Stimulated activated CD8-positive, alpha-beta memory T cell treated with anti-CD3 and anti-CD28 coated beads, Interleukin-7, amount 100 ng/mL, for 24 hours (primary cell): ENCODE measurements at regions not wholly inside any gene's neighbourhood (a gene's known extent, or its start where the extent isn't known, plus 50 kb on each side); places are given as distances from the start of the nearest gene placed in this dataset.

ENCODE experiments used
- DNase-seq: peaks from one replicate; pipeline ENCODE4 v3.0.0-alpha.2; 2020; ENCODE audit warnings: low read depth

GRCh38 chr1:207971331-207972219 lies 60.6 kb upstream of the CD34 start:
- no peak for DNase-seq

GRCh38 chr1:207970329-207971233 lies 59.7 kb upstream of the CD34 start:
- no peak for DNase-seq

GRCh38 chr1:207969528-207969927 lies 58.6 kb upstream of the CD34 start:
- DNase-seq, result no peak

GRCh38 chr1:207968521-207969009 lies 57.6 kb upstream of the CD34 start:
- no peak for DNase-seq

GRCh38 chr1:207967703-207968102 lies 56.8 kb upstream of the CD34 start:
- no peak for DNase-seq

- DNase-seq, result no peak
Observed at GRCh38 chr1:207966521-207966920, 55.6 kb upstream of the CD34 start.

- no peak for DNase-seq
Observed at GRCh38 chr1:207965392-207966387, 54.8 kb upstream of the CD34 start.

- no peak for DNase-seq
Observed at GRCh38 chr1:207964195-207964966, 53.5 kb upstream of the CD34 start.

GRCh38 chr1:207963427-207964194 lies 52.7 kb upstream of the CD34 start:
- peak; percentile 58 for DNase-seq

GRCh38 chr1:207962716-207963426 lies 51.9 kb upstream of the CD34 start:
- DNase-seq, result no peak
